Ishikawa (cell line): ENCODE measurements at regions not wholly inside any gene's neighbourhood (a gene's known extent, or its start where the extent isn't known, plus 50 kb on each side); places are given as distances from the start of the nearest gene placed in this dataset.

ENCODE experiments used
- CEBPB ChIP-seq: IDR thresholded peaks from 2 replicates; pipeline ENCODE4 v1.6.1; 2012
- CREB1 ChIP-seq: IDR thresholded peaks from 2 replicates; pipeline ENCODE4 v1.6.1; 2012; ENCODE audit warnings: low read depth
- EGR1 ChIP-seq: IDR thresholded peaks from 2 replicates; pipeline ENCODE4 v1.6.1; 2012
- EP300 ChIP-seq: IDR thresholded peaks from 2 replicates; pipeline ENCODE4 v1.6.1; 2012; ENCODE audit warnings: borderline replicate concordance
- FOXM1 ChIP-seq: IDR thresholded peaks from 2 replicates; pipeline ENCODE4 v1.6.1; 2012; ENCODE audit warnings: low read depth, borderline replicate concordance
- MAX ChIP-seq: IDR thresholded peaks from 2 replicates; pipeline ENCODE4 v1.6.1; 2012
- NFIC ChIP-seq: IDR thresholded peaks from 2 replicates; pipeline ENCODE4 v1.6.1; 2012
- RAD21 ChIP-seq: IDR thresholded peaks from 2 replicates; pipeline ENCODE4 v1.6.1; 2012; ENCODE audit warnings: low read depth
- REST ChIP-seq: IDR thresholded peaks from 2 replicates; pipeline ENCODE4 v1.6.1; 2012; ENCODE audit warnings: low read depth, mild to moderate bottlenecking
- TAF1 ChIP-seq: IDR thresholded peaks from 2 replicates; pipeline ENCODE4 v1.6.1; 2012; ENCODE audit warnings: low read depth, mild to moderate bottlenecking
- TCF12 ChIP-seq: IDR thresholded peaks from 2 replicates; pipeline ENCODE4 v1.6.1; 2012; ENCODE audit warnings: low read depth
- TEAD4 ChIP-seq: IDR thresholded peaks from 2 replicates; pipeline ENCODE4 v1.6.1; 2012
- USF1 ChIP-seq: IDR thresholded peaks from 2 replicates; pipeline ENCODE4 v1.6.1; 2012
- YY1 ChIP-seq: IDR thresholded peaks from 2 replicates; pipeline ENCODE4 v1.6.1; 2012; ENCODE audit warnings: low read depth
- ZBTB7A ChIP-seq: IDR thresholded peaks from 2 replicates; pipeline ENCODE4 v1.6.1; 2012; ENCODE audit warnings: low read depth

GRCh38 chr3:150049317-150049716 lies 78.6 kb upstream of the PFN2 start:
- no peak for TF ChIP-seq TEAD4
- no peak for TF ChIP-seq EGR1
- no peak for TF ChIP-seq RAD21
- TF ChIP-seq FOXM1: no peak
- no peak for TF ChIP-seq TCF12
- TF ChIP-seq REST: no peak
- TF ChIP-seq USF1: no peak
- no peak for TF ChIP-seq TAF1
- no peak for TF ChIP-seq CREB1
- TF ChIP-seq NFIC: no peak

GRCh38 chr3:150041877-150042276 lies 71.2 kb upstream of the PFN2 start:
- TF ChIP-seq ZBTB7A (no peak), CREB1 (no peak), EP300 (no peak), EGR1 (no peak), CEBPB (no peak), FOXM1 (no peak), TAF1 (no peak), YY1 (no peak)

GRCh38 chr3:150040097-150040496 lies 69.4 kb upstream of the PFN2 start:
- TF ChIP-seq TCF12 (no peak), EP300 (no peak), EGR1 (no peak)

- TF ChIP-seq MAX: no peak
- no peak for TF ChIP-seq EGR1
- no peak for TF ChIP-seq FOXM1
- no peak for TF ChIP-seq YY1
- no peak for TF ChIP-seq EP300
- no peak for TF ChIP-seq CEBPB
- no peak for TF ChIP-seq CREB1
- TF ChIP-seq TCF12: no peak
- TF ChIP-seq REST: no peak
- TF ChIP-seq TAF1: no peak
- TF ChIP-seq RAD21: no peak
- TF ChIP-seq ZBTB7A: no peak
- TF ChIP-seq NFIC: no peak
- no peak for TF ChIP-seq USF1
- TF ChIP-seq TEAD4: no peak
These were observed 68.1 kb upstream of the PFN2 start for GRCh38 chr3:150038830-150039229.

GRCh38 chr3:150036780-150037179 lies 66.1 kb upstream of the PFN2 start:
- no peak for TF ChIP-seq TAF1
- TF ChIP-seq TEAD4: no peak
- TF ChIP-seq USF1: no peak

GRCh38 chr3:150035910-150036612 lies 65.4 kb upstream of the PFN2 start:
- TF ChIP-seq USF1: no peak
- no peak for TF ChIP-seq YY1
- no peak for TF ChIP-seq CEBPB
